HG03139 (cell line): ENCODE measurements at regions not wholly inside any gene's neighbourhood (a gene's known extent, or its start where the extent isn't known, plus 50 kb on each side); places are given as distances from the start of the nearest gene placed in this dataset.
"Not testable (repeated sequence)": the region's sequence is repeated elsewhere in the genome, so short reads cannot be mapped to it uniquely, and the experiment has no call there.

ENCODE experiments used
- ATAC-seq: cut with Tn5 transposase; IDR thresholded peaks from one replicate; pipeline ENCODE4 v1.9.1; 2021; ENCODE audit not compliant: unreplicated experiment

- no peak for ATAC-seq
Observed at GRCh38 chr16:87007907-87008306, 309.3 kb downstream of the C16orf95 start.

DNA sequence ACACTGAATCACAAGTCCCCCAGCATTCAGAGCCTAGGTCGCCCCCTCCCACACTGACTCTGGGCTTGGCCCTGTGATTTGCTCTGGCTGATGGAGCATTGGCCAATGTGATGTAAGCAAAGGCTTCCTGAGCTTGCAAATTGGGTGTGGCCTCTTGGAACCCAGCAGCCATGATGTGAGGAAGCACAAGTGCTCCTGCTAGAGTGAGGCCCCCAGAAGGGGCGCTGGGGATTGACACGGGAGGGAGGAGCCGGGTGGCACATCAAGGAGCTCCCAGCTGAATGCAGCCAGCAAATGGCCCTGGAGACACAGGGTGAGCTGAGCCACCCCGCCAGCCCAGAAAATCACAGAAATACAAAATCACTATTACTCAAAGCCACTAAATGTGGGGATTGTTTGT lies 308.5 kb downstream of the C16orf95 start:
- ATAC-seq = no peak

DNA sequence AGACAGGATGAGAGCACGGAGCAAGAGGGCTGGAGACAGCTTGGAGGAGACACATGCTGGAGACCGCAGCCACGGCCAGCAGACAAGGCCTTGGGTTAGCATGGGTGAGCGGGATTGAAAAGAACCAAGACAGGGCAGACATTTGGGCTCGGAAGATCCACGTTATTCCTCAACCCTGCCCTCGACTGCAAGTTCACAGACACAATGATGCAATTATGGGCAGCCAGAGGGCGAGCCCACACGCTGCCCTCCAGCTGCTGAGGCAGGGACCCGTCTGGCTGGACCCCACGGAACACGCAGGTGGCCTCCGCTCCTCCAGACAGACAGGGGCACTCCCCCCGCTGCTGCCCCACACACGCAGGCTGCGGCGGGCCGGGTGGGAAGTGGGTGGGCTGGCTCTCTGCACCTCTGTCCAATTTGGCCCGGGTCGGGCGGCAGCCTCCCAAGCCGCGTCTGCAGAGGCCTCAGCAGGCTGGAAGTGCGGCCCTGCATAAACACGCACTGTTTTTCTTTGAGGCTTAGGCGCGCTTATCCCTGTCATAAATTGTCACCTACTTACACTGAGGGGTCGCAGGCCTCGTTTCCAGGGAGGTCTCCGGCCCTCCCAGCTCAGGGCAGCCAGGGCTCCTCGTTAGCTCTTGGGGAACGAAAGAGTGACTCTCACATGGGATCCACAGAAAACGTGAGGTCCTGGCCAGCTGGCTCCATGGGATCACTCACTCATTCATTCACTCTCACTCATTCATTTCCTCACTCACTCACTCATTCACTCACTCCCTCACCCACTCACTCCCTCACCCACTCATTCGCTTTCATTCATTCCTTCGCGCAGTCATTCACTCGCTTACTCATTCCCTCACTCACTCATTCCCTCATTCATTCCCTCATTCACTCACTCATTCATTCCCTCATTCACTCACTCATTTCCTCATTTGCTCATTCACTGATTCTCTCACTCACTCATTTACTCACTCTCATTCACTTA lies 303.9 kb downstream of the C16orf95 start:
- no peak for ATAC-seq

GRCh38 chr16:87014112-87014511 lies 303.1 kb downstream of the C16orf95 start:
- no peak for ATAC-seq

DNA sequence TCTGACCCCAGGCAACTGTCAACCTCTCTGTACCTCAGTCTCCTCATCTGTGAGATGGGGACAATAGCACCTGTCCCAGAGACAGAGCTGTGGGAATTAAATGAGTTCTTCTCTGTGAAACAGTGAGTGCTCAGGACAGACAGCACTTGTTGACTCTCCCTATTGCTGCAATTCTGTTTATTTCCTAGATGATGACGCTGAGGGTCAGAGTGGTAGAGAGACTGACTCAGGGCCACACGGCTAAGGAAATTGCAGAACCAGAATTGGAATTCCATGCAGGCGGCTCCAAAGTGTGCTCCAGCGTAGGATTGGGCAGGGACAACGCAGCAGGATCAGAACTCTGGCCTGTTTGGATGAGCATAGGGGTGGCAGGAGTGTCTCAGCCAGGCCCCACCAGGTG lies 302.2 kb downstream of the C16orf95 start:
- ATAC-seq = no peak

DNA sequence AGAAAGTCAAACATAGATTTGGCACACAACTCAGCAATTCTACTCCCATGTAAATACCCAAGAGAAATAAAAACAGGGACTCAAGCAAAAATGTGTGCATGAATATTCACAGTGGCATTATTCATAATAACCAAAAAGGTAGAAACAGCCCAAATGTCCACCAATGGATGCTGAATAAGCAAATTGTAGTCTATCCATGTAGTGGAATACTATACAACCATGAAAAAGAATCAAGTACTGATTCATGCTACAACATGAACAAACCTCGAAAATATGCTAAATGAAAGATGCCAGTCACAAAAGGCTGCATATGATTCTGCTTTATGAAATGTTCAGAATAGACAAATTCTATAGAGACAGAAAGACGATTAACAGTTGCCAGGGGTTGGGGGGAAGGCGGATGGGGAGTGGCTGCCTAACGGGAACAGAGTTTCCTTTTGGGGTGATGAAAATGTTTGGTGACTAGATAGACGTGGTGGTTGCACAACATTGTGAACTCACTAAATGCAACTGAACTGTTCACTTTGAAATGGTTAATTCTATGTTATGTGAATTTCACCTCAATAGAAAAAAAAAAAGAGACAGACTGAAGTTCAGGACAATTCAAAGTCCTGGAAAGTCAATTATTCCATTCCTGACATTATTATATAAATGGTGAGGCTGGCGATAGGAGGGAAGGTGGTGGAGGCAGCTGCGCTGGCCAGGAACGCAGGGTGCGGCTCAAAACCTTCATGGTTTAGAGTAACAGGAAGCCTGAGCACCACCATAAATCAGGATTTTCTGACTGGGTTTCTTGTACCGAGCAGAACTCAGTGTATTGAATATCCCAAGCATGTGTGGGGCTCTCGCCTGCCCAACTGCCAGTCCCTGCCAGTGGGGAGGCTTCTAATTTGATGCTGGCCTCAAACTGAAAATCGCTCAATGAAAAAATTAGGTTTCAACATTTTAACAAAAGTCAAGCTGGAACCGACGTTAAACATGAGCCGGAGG lies 300.9 kb downstream of the C16orf95 start:
- ATAC-seq = no peak

DNA sequence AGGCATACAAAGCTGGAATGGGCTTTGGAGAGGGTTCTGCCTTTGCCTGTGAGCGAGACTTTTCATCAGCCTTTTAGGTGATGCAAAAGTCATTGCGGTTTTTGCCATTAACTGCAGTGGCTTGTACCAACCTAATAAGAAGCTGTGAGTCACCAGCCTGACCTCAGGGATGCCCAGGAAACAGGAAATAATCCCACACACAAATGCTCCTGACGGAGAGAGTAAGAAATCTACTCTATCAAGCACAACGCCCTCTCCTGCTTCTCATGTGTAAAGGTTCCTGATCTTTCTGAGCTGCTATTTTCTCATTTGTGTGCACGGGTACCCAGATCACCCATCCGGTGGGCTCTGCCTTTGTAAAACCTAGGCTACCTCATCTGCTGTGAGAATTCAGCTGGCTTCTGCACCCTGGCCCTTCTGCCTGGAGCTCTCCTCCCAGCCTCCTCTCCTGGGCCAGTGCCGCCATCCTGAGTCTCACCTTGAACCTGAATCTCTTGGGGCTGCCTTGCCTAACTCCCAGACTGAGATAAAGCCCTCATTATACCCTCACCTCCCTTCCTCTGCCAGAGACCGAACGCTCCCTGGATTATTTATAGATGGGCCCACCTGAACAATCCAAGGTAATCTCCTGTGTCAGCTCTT lies 299.7 kb downstream of the C16orf95 start:
- no peak for ATAC-seq

GRCh38 chr16:87025676-87026075 lies 291.5 kb downstream of the C16orf95 start:
- ATAC-seq = no peak

- no peak for ATAC-seq
Observed at GRCh38 chr16:87027056-87027616, 290.1 kb downstream of the C16orf95 start.

- no peak for ATAC-seq
Observed at GRCh38 chr16:87028481-87029320, 288.5 kb downstream of the C16orf95 start.

- no peak for ATAC-seq
Observed at GRCh38 chr16:87032554-87032953, 284.6 kb downstream of the C16orf95 start.

- ATAC-seq = no peak
Observed at GRCh38 chr16:87033021-87033471, 284.1 kb downstream of the C16orf95 start.

DNA sequence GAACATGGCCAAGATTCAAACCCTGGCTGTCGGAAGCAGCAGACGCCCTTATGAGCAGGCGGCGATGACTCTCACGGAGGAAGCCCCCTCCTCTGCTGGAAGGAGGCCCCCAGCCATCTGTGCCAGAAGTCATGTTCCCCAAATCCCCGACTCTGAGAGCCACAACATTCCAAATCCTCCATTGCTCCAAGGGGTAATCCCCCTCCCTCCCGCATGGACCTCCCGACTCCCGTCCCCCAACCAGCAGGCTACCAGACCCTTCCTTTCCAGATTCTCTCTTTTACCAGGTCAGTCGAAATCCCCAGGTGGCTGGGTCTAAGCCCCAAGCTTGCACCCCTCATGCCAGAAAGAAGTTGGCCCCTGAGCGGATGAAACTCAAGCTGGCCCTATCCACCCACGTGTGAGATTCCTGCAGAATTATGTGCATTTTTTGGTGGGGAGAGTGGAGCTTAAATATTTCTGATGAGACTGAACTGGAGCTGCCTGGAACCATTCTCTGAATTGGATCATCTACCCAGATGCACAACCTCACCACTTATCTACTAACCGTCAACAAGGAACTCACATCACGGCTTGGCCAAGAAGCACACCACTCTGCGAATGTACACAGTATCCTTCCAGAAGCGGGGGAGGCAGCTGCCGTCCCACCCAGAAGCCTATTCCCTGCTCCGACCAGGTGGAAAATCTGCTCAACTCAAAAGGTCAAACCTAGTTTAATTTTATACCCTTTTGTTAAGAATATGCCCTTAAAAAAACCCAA lies 283.5 kb downstream of the C16orf95 start:
- ATAC-seq = no peak

GRCh38 chr16:87034317-87034716 lies 282.9 kb downstream of the C16orf95 start:
- no peak for ATAC-seq

DNA sequence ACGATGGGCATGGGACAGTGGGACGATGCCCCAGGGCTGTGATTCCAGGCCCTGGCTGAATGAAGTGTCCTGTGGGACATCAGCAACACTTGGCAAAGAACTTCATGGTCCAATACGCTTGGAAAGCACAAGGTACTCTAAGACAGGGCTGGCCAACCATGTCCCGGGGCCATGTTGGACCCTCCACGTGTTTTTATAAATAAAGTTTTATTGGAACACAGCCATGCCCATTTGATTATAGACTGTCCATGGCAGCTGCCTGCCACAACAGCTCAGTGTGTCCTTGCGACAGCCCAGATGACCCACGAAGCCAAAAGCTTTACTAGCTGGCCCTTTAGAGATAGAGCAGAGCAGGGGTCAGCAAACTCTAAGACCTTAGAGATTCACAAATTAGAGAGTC lies 282.1 kb downstream of the C16orf95 start:
- ATAC-seq = no peak

- no peak for ATAC-seq
Observed at GRCh38 chr16:87037012-87037411, 280.2 kb downstream of the C16orf95 start.

DNA sequence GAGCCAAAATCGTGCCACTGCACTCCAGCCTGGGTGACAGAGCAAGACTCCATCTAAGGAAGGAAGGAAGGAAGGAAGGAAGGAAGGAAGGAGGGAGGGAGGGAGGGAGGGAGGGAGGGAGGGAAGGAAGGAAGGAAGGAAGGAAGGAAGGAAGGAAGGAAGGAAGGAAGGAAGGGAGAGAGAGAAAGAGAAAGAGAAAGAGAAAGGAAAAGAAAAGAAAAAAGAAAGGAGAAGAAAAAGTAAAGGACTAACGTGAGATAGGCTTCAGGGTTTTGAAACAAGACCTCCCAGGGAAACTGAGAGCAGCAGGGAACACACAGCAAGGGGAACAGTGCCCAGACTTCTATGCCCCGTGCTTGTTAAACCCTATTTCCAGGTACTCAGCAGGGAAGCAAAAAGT lies 278.7 kb downstream of the C16orf95 start:
- ATAC-seq = not testable (repeated sequence)

- no peak for ATAC-seq
Observed at GRCh38 chr16:87040169-87041117, 276.7 kb downstream of the C16orf95 start.
